ENCODE measurements at regions not wholly inside any gene's neighbourhood (a gene's known extent, or its start where the extent isn't known, plus 50 kb on each side); places are given as distances from the start of the nearest gene placed in this dataset.
"Not testable (repeated sequence)": the region's sequence is repeated elsewhere in the genome, so short reads cannot be mapped to it uniquely, and the experiment has no call there.

DNA sequence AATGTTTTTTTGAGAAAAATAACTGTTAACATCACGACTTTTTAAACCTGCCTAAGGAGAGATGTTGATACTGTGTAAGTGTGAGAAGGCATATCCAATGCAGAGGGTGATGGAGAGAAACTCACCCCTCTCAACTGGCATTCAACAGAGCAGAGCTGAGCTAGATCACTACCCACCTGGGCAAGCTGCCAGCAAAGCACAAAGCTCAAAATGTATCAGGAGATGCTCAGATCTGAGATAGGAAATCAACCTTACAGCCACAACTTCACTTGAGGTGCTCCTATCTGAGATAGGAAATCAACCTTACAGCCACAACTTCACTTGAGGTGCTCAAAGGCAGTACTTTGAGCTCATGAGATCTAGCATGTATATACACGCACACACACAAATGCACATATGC is 151.5 kb upstream of the PDE1C start:
- DNase-seq, result no peak

DNA sequence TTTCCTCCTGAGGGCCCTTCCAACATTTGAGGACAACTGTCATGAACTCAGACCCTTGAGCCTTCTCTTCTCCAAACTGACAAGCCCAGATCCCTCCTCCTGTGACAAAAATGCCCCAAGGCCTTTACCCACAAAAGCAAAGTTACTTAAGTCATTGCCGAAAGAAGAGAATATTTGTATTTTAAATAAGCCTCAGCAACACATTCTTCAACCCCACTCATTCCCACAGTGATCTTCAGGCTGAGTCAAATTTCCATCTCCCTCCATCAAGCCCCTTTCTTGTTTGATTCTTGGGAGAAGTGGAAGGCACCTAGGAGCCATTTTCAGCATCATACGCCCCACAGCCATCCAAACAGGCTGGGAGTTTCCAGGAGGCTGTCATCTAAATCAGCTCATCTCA is 150.8 kb upstream of the PDE1C start:
- no peak for DNase-seq

DNA sequence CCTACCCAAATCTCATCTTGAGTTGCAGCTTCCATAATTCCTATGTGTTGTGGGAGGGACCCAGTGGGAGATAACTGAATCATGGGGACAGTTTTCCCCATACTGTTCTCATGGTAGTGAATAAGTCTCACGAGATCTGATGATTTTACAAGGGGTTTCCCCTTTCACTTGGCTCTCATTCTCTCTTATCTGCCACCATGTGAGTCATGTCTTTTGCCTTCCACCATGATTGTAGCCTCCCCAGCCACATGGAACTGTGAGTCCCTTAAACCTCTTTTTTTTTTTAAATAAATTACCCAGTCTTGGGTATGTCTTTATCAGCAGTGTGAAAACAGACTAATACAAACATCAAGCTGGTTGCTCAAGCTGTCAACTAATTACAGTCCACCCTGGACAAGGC is 149.6 kb upstream of the PDE1C start:
- DNase-seq, result not testable (repeated sequence)

DNA sequence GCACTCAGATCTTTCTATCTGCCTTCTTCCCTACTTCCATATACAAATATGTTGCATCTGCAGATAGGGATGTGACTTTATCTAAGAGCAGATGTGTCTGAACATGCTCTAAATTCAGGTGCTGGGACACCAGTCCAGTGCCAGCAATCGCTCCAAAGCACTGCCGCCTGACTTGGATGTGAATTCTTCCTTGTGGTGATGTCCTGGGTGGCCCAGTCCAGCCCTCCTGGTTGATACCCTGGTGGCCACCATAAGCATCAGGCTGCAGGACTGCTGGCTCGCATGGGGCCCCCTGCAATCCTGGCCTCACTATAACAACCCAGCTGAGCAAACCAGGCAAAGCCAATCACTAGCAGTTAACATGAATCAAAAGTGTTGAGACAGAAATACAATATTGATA is 149.2 kb upstream of the PDE1C start:
- no peak for DNase-seq

DNA sequence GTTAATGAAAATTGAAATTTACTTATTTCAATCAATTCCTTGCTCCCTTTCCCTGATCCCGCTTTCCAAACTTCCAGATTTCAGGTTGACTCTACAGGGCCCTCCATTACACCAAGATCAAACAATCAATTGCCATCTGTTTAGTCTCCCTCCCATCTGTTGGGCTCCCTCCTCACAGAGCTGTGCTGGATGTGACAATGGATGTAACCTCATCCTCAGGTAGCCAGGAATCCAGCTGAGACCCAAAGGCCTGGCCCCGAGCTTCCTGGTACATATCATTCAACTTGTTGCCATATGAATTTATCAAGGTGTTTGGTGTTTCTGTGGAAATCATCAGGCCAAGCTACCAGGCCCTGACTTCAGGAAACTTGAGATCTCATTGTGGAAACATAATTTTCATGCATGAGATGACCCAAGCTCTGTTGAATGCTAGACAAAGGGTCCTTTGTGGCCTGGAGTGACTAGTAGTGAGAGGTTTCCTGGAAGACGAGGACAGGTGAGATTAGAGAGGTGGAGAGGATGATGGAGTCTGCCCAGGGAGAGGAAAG is 148.6 kb upstream of the PDE1C start:
- DNase-seq, result no peak

DNA sequence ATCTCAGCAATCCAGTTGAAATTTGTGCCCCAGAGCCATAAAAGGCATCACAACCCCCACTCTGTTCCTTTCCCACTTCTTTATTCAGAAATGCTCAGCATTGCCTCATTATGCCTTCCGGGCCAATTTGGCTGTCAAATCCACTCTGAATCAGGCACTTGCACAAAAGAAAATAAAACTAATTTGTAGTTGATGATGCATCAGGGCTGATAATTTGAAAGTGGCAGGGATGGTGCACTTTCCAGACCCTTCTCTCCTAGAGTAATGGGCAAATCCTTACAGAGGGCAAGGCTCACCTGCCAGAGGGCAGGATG is 147.9 kb upstream of the PDE1C start:
- DNase-seq, result no peak

DNA sequence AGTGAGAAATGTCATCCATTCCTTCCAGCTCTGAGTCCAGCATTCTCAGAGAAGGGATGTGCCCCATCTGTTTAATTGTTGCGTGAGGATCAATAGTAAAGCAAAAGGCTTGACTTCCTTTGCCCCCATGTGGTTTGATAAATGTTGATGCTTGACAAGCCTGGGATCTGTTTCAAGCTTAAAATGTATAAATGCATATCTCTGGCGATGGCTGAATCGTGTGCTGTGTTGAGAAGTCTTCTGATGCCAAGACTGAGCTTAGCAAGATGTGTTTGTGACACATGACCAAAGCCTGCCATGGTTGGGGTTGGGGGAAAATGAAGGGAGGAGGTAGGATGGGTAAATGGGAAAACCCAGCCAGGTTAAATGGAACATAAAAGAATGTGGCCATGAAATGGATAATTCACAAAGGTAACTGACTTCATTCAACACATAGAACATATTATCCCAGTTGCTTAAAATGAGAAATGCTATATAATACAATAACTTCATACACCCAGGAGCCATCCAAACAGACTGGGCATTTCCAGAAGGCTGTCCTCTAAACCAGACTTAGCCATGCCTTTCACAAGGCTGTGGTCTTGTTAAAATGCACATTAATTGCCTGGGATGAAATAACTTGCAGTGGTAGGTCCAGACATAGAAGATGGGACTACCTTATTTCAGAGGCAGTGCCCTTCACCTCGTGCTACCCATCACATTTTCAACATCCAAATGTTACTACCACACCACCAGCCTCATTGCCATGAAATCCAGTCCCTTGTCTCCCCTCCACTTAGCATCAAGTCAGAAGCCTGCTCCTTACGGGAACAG is 147.3 kb upstream of the PDE1C start:
- DNase-seq, result no peak

DNA sequence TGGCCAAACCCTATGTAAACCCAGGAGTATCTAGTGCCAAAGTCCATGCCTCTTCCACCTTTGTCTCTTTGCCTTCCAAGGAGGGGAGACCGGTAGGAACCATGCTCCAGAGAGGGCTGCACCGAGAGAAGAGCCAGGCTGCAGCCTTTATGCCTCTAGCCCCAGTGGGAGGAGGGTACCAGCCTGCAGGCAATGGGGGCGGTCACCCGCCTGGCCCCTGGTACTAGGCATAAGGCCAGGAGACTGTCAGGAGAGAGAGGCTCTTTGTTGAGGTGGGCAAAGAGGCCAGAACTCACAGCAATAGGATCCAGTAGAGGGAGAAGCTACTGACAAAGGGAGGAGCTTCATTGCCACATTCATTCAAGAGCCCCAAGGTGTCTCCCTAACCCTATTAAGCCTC is 146.6 kb upstream of the PDE1C start:
- no peak for DNase-seq

DNA sequence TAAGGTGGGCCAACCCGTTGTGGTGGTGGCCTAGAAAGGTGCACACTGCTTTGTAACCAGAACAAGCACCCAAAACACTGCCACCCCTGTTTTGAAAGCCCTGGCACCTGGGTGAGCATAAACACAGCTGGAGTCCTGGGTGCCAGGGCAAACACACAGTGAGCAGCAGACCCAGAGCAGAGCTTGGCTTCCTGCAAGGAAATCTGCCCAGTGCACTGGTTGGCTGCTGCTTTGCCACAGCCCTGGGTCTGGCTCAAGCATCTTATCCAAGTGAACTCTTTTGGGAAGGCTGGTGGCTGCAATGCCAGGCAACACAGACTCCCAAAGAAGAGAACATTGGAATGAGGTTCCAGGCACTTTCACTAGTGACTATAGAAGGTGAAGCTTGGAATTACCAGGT is 145.5 kb upstream of the PDE1C start:
- no peak for DNase-seq

DNA sequence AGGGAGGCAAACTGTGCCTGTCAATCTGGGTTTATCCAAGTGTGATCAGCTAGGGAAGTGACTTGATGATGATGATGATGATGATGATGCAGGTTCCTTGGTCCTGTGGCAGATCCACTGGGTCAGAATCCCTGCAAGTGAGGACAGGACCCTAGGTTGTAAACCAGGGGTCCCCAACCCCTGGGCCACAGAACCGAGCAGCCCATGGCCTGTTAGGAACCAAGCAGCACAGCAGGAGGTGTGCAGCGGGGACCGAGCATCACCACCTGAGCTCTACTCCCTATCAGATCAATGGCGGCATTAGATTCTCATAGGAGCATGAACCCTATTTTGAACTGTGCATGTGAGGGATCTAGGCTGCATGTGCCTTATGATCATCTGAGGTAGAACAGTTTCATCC is 144.7 kb upstream of the PDE1C start:
- DNase-seq, result no peak

DNA sequence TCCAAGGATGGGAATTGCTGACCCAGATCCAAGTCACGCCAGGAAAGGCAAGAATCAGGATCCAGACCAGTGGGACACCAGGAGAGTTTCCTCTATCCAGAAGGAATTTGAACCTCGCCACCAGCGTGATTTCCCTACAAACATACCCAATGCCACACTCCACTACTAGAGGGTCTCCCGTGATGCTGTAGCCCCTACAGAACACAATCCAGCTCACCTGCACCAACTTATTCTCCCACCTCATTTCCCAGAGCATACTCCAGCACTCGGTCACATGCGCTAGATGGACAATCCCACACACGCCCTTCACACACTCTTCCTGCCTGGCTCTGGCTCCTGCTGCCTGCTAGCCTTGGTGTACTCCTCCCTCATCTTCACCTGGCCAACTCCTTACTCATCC is 142.1 kb upstream of the PDE1C start:
- no peak for DNase-seq

DNA sequence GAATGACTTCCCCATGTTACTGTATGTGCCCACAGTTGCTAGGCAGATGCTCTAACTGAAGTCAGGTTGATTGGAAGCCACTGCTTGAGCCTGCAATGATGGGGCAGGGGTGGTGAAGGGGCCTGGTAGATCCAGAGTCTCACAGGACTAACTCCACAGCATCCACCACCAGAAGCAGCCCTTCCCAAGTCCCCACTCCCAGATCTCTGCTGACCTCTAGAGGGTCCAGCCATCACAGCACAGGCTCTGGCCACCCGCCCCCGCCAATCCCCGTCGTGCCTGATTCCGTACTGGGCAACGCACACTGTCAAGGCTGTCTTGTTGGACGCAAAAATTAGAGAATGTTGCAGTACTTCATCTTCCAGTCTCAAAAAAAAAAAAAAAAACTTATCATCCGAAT is 136.8 kb upstream of the PDE1C start:
- no peak for DNase-seq

DNA sequence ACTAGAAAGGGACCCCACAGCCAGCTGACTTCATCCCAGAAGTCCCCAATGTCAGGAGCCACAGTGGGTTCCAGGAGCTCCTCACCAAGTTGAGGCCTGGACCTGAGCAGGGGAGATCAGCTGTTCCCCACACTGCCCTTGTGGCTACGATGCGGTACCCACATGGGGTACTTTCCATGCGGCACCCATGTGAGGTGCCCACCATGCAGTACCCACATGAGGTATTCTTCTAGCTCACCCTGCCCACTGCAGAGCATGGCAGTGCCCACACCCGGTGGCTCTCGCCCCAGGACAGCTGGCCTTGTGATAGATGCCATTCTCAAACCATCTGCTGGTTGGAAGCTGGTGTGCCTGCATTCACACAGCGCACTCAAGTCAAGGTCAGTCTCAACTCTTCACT is 136.3 kb upstream of the PDE1C start:
- no peak for DNase-seq

DNA sequence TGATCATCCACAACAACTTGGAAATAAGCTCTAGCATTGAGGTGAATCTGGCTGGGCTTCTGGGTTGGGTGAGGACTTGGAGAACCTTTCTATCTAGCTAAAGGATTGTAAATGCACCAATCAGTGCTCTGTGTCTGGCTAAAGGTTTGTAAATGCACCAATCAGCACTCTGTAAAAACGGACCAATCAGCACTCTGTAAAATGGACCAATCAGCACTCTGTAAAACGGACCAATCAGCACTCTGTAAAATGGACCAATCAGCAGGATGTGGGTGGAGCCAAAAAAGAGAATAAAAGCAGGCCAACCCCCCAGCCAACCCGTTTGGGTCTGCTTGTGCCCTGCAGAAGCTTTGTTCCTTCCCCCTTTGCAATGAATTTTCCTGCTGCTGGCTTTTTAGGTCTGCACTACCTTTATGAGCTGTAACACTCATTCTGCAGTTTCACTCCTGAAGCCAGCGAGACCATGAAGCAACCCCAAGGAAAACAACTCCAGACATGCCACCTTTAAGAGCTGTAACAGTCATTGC is 135.2 kb upstream of the PDE1C start:
- not testable (repeated sequence) for DNase-seq

DNA sequence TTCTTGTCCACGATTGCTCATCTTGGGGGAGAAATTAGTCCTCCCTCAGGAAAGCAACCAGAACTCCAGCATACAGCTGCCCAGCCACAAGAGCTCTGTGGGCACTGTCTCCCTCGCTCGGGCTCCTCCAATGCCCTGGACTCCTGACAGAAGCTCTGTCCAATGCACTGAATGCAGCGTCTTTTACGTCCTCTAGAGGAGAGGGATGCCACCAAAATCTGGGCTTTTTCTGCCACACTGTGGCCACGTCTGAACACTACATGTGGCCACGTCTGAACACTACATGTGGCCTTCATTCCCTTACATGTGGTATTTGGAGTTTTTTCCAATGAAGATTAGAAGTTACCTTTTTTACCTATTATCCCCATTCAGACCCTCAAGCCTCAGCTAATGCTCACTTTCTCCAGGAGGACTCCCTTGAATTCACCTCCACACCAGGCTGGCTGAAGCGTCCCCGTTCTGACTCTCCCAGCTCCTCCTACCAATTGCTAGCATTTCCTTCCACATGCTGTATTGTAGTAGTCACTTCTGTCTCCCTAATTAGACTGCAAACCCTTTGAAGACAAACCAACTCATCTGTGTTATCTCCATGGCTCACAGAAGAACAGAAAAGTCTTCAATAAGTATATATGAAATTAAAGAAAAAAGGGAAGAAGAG is 134.3 kb upstream of the PDE1C start:
- DNase-seq, result peak; percentile 70

DNA sequence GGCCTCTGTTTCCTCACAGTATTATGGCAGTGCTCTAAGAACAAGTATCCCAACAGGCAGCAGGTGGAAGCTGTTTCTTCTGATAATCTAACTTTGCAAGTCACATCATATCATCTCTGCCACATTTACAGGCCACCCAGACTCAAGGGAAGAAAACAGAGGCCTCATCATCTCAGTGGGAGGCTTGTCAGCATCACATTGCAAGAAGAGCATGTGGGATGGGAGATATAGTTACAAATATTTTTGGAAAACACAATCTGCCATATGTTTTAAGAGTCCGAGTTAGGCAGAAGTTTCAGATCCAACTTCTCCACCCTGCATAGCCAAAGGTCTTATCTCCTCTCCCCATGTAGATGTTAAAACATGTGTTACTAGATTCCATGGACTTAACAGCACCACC is 130.4 kb upstream of the PDE1C start:
- DNase-seq, result no peak

DNA sequence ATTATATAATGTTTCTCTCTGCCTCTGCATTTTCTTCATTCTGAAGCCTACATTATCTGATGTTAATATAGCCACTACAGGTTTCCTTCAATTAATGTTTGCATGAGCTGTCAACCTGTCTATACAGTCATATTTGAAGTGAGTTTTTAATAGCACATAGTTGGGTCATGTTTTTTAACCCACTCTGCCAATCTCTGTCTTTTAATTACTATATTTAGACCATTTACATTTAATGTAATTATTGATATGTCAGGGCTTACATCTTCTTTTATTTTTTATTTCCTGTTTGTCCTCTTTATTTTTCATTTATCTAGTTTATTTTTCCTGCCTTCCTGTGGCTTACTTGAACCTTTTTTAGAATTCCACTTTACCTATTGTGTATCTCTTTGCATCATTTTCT is 124.3 kb upstream of the PDE1C start:
- no peak for DNase-seq

DNA sequence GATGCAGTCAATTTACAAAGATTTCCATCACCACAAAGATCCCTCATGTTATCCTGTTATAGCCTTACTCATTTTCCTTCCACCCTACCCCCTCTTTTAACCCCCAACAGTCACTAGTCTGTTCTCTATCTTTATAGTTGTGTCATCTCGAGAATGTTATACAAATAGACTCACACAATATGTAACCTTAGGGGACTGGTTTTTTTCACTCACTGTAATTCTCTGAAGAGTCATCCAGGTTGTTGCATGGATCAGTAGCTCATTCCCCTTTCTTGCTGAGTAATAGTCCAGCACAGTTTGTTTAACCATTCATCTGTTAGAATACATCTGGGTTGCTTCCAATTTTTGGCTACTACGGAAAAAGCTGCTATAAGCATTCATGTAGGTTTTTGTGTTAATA is 121.1 kb upstream of the PDE1C start:
- no peak for DNase-seq

DNA sequence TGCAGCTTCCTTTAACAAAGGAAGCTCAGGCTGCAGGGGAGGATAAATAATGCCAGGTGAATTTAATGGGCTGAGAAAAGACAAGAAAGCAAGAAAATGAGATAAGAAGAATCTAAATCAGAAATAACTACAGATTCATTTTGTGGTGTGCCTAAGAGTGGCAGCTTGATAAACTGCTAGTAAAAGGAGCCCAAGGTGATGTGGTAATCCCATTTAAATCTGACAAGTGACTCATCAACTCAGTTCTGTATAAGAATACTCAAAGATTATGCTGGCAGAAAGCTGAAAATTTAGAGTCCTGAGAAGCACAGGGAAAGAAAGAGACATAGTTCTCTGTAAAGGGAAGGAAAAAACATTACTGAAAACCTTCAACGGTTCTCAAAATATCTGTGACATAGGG is 109.4 kb upstream of the PDE1C start:
- no peak for DNase-seq

DNA sequence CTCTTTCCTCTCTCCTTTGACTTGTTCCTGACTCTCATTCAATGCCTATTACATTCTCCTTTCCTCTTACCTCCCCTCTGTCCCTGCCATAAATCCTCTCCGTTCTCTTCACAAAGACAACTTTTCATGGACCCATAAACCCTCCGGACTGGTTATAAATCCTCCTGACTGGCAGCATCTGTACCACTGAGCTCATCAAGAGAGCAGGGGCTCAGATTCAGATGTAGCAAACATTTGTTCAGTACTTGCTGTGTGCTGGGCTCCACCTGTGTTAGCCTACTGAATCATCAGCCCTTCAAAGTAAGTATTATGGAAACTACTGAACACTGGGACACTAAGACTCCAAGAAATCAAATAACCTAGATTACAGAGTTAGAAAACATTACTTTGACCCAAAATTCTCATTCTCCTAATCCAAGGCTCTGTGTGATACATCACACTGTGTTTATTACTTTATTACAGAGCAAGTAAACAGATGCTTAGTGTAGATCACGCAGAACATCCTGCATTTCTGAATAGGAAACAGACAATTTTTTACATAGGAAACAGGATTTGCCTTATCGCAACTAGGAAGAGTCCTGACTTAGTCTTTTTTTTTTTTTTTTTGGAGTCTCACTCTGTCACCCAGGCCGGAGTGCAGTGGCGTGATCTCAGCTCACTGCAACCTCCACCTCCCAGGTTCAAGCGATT is 108.6 kb upstream of the PDE1C start:
- no peak for DNase-seq

DNA sequence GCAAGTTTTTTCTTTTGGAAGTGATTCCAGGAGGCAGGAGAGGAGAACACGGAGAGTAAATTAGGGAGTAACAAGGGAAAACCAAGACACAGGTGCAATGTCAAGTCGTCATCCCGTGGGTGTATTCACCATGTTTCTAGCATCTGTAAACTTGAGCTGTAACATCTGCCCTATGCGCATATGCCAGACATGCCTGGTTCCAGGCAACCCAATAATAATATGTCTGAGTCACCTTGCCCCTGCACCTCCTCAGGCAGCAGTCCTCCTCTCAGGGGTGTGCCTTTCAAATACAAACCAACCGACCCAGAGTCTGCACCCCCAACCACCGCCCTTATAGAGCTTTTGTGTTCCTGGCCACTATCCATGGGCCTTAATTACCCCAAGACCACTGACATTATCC is 107.0 kb upstream of the PDE1C start:
- DNase-seq, result no peak

DNA sequence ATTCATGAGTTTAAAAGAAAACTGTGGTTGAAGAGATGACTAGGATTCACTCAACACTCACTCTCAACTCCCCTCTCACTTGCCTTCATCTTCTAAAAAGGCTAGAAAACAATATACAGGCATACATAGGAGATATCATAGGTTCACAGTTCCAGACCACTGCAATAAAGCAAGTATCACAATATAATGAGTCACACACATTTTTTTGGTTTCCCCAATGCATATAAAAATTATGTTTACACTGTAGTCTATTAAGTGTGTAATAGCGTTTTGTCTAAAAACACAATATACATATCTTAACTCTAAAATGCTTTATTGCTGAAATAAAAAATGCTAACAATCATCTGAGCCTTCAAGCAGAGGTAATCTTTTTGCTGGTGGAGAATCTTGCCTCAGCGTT is 104.9 kb upstream of the PDE1C start:
- DNase-seq, result no peak

DNA sequence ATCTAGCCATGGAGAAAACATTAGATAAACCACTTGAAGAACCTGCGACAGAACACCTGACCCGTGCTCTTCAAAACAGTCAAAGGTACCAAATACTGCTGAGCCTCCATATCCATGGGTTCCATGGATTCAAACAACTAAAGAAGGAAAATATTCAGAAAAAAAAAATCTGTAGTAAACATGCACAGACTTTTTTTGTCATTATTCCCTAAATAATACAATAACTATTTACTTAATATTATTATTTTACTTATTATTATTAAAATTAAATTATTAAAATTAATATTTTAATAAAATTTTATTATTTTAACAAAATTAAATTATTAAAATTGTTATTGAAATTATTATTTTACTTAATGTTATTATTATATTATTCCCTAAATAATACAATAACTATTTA is 101.0 kb upstream of the PDE1C start:
- DNase-seq, result no peak

DNA sequence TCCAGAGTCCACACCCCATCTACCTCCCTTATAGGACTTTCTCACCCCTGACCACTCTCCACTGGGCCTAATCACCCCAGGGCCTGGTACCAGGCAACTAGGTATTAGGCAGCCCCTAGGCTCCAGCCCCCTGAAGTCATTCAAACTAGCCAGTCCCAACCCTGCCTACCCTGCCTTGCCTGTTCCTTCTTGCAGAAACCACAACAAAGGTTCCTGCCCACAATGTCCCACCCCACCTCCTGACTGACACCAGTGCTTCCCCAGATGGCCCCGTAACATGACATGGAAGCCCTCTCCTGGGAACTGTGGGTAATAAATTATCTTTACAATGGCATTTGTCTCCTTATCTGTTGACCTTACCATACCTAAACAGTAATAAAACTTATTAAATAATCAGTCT is 100.6 kb upstream of the PDE1C start:
- DNase-seq, result no peak
